ENCODE measurements at regions not wholly inside any gene's neighbourhood (a gene's known extent, or its start where the extent isn't known, plus 50 kb on each side); places are given as distances from the start of the nearest gene placed in this dataset.

DNA sequence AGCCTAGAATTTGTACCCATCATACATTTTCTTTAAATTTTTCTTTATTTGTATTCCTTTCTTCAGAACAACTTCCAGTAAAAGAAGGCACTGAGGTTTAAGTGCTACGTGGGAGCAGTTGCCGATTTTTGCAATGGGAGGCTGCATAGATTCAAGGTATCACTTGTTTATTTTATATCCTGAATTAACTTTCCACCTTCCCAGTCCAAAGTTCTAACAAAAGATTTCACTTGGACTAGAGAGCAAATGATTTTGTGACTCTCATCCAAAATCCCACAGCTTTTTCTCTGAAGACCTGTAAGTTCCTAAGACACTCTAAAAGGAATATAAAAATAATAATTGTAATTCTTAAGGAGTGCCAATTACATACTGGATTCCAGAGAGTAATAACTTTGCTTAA, 139.1 kb upstream of the SPRY4 start:
- H3K27ac ChIP-seq (ENCODE audit: low read depth, low read length), result no peak overlapping the region
- peaks cover 0 to 15% (median 0%) of the 10 kb centered on the region in 5 donors for H3K4me1 ChIP-seq (ENCODE audit: control insufficient read depth in 5 of 5, insufficient read depth in 5 of 5, low read length in 5 of 5)
- H3K9me3 ChIP-seq (ENCODE audit: control insufficient read depth in 5 of 5, low read length in 5 of 5), result no peaks in the 10 kb centered on the region
- H3K4me3 ChIP-seq (ENCODE audit: low read depth in 1 of 5, low read length in 5 of 5), result no peak overlapping the region
- peaks cover 0 to 2% (median 0%) of the 10 kb centered on the region in 5 donors for H3K36me3 ChIP-seq (ENCODE audit: control insufficient read depth in 5 of 5, insufficient read depth in 5 of 5, low read length in 5 of 5)
- H3K27me3 ChIP-seq (ENCODE audit: control insufficient read depth in 5 of 5, insufficient read depth in 4 of 5, low read length in 5 of 5), result no peaks in the 10 kb centered on the region
- H3K9ac ChIP-seq (ENCODE audit: low read length in 5 of 5), result no peak overlapping the region

- no peak overlapping the region for H3K4me3 ChIP-seq (ENCODE audit: low read depth in 1 of 5, low read length in 5 of 5)
- H3K27ac ChIP-seq (ENCODE audit: low read depth, low read length), result no peak overlapping the region
- H3K27me3 ChIP-seq (ENCODE audit: control insufficient read depth in 5 of 5, insufficient read depth in 4 of 5, low read length in 5 of 5), result no peaks in the 10 kb centered on the region
- peaks cover 0 to 5% (median 0%) of the 10 kb centered on the region in 5 donors for H3K9me3 ChIP-seq (ENCODE audit: control insufficient read depth in 5 of 5, low read length in 5 of 5)
- peaks cover 0 to 3% (median 0%) of the 10 kb centered on the region in 5 donors for H3K4me1 ChIP-seq (ENCODE audit: control insufficient read depth in 5 of 5, insufficient read depth in 5 of 5, low read length in 5 of 5)
- H3K36me3 ChIP-seq (ENCODE audit: control insufficient read depth in 5 of 5, insufficient read depth in 5 of 5, low read length in 5 of 5), result no peaks in the 10 kb centered on the region
- no peak overlapping the region for H3K9ac ChIP-seq (ENCODE audit: low read length in 5 of 5)
Observed at GRCh38 chr5:142461028-142461590, 136.3 kb upstream of the SPRY4 start.

DNA sequence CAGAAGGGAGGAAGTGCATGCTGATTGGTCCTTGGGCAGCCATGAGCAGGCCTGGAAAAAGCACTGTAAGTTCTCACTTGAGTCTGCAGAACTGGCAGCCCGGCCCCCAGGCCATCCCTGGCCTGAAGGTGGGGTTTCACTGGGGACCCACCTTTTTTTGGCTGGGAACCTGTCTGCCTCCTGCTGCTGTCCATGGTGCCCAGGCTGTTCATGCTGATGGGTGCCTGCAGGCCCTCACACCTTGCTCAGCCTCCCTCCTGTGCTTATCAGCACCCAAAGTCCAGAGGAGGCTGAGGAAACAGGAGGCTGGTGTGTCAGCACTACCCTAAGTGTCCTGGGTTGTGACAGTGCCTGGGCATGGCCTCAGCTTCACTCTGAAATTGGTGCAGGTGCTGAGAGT, 134.4 kb upstream of the SPRY4 start:
- Histone ChIP-seq H3K4me3 (ENCODE audit: low read depth in 1 of 5, low read length in 5 of 5) (no peak overlapping the region), H3K9me3 (ENCODE audit: control insufficient read depth in 5 of 5, low read length in 5 of 5) (peaks cover 0 to 7% (median 0%) of the 10 kb centered on the region in 5 donors), H3K27ac (ENCODE audit: low read depth, low read length) (no peak overlapping the region), H3K36me3 (ENCODE audit: control insufficient read depth in 5 of 5, insufficient read depth in 5 of 5, low read length in 5 of 5) (no peaks in the 10 kb centered on the region), H3K9ac (ENCODE audit: low read length in 5 of 5) (no peak overlapping the region), H3K27me3 (ENCODE audit: control insufficient read depth in 5 of 5, insufficient read depth in 4 of 5, low read length in 5 of 5) (no peaks in the 10 kb centered on the region), H3K4me1 (ENCODE audit: control insufficient read depth in 5 of 5, insufficient read depth in 5 of 5, low read length in 5 of 5) (peaks cover 0 to 3% (median 0%) of the 10 kb centered on the region in 5 donors)

- Histone ChIP-seq H3K4me3 (ENCODE audit: low read depth in 1 of 5, low read length in 5 of 5) (no peak overlapping the region), H3K4me1 (ENCODE audit: control insufficient read depth in 5 of 5, insufficient read depth in 5 of 5, low read length in 5 of 5) (peaks cover 0 to 11% (median 4%) of the 10 kb centered on the region in 5 donors), H3K27me3 (ENCODE audit: control insufficient read depth in 5 of 5, insufficient read depth in 4 of 5, low read length in 5 of 5) (no peaks in the 10 kb centered on the region), H3K36me3 (ENCODE audit: control insufficient read depth in 5 of 5, insufficient read depth in 5 of 5, low read length in 5 of 5) (no peaks in the 10 kb centered on the region), H3K27ac (ENCODE audit: low read depth, low read length) (no peak overlapping the region), H3K9ac (ENCODE audit: low read length in 5 of 5) (no peak overlapping the region), H3K9me3 (ENCODE audit: control insufficient read depth in 5 of 5, low read length in 5 of 5) (peaks cover 0 to 7% (median 4%) of the 10 kb centered on the region in 5 donors)
Observed at GRCh38 chr5:142455856-142456255, 131.0 kb upstream of the SPRY4 start.

DNA sequence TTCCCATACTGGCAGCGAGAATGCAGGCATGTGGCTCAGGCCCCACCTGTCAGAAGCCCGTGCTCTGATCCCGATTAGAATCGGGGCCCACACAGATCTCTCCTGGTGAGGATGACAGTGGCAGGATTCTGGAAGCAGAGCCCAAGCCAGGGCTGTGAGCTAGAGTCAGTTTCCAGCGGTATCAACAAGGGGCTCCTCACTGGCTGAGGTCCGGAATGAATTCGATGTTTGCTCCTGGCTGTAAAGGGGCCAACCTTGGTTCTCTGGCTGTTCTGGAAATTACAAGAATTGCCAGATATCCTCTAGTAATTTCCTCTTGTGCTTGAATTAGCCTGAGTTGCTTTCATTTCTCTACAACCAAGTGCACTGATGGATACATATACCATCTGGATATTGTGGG, 129.1 kb upstream of the SPRY4 start:
- peaks cover 0 to 9% (median 5%) of the 10 kb centered on the region in 5 donors for H3K9me3 ChIP-seq (ENCODE audit: control insufficient read depth in 5 of 5, low read length in 5 of 5)
- H3K4me3 ChIP-seq (ENCODE audit: low read depth in 1 of 5, low read length in 5 of 5), result no peak overlapping the region
- H3K27me3 ChIP-seq (ENCODE audit: control insufficient read depth in 5 of 5, insufficient read depth in 4 of 5, low read length in 5 of 5), result no peaks in the 10 kb centered on the region
- peak overlapping the region in 1 of 5 donors; percentile 42 for H3K9ac ChIP-seq (ENCODE audit: low read length in 5 of 5)
- H3K4me1 ChIP-seq (ENCODE audit: control insufficient read depth in 5 of 5, insufficient read depth in 5 of 5, low read length in 5 of 5), result peaks cover 0 to 11% (median 4%) of the 10 kb centered on the region in 5 donors
- H3K36me3 ChIP-seq (ENCODE audit: control insufficient read depth in 5 of 5, insufficient read depth in 5 of 5, low read length in 5 of 5), result no peaks in the 10 kb centered on the region
- peak overlapping the region; percentile 75 for H3K27ac ChIP-seq (ENCODE audit: low read depth, low read length)

GRCh38 chr5:142450419-142450818, 125.6 kb upstream of the SPRY4 start:
- Histone ChIP-seq H3K4me1 (ENCODE audit: control insufficient read depth in 5 of 5, insufficient read depth in 5 of 5, low read length in 5 of 5) (peaks cover 0 to 11% (median 7%) of the 10 kb centered on the region in 5 donors), H3K27me3 (ENCODE audit: control insufficient read depth in 5 of 5, insufficient read depth in 4 of 5, low read length in 5 of 5) (no peaks in the 10 kb centered on the region), H3K9me3 (ENCODE audit: control insufficient read depth in 5 of 5, low read length in 5 of 5) (peaks cover 0 to 5% (median 0%) of the 10 kb centered on the region in 5 donors), H3K4me3 (ENCODE audit: low read depth in 1 of 5, low read length in 5 of 5) (no peak overlapping the region), H3K36me3 (ENCODE audit: control insufficient read depth in 5 of 5, insufficient read depth in 5 of 5, low read length in 5 of 5) (no peaks in the 10 kb centered on the region), H3K27ac (ENCODE audit: low read depth, low read length) (no peak overlapping the region), H3K9ac (ENCODE audit: low read length in 5 of 5) (no peak overlapping the region)

DNA sequence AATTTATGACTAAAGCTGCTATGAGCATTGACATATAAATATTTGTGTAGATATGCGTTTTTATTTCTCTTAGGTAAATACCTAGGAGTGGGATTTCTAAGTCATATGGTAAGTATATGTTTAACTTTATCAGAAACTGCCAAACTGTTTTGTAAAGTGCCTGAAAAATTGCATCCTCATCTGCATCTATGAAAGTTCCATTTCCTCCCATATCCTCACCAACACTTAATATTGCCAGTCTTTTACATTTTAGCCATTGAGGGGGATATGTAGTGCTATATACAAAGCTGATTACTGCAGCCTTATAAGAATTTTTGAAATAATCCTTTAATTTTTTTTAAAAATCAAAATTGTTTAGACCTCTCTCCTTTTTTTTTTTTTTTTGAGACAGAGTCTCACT, 123.1 kb upstream of the SPRY4 start:
- H3K36me3 ChIP-seq (ENCODE audit: control insufficient read depth in 5 of 5, insufficient read depth in 5 of 5, low read length in 5 of 5), result no peaks in the 10 kb centered on the region
- H3K4me1 ChIP-seq (ENCODE audit: control insufficient read depth in 5 of 5, insufficient read depth in 5 of 5, low read length in 5 of 5), result peaks cover 0 to 22% (median 7%) of the 10 kb centered on the region in 5 donors
- H3K9me3 ChIP-seq (ENCODE audit: control insufficient read depth in 5 of 5, low read length in 5 of 5), result peaks cover 0 to 5% (median 0%) of the 10 kb centered on the region in 5 donors
- no peaks in the 10 kb centered on the region for H3K27me3 ChIP-seq (ENCODE audit: control insufficient read depth in 5 of 5, insufficient read depth in 4 of 5, low read length in 5 of 5)
- H3K4me3 ChIP-seq (ENCODE audit: low read depth in 1 of 5, low read length in 5 of 5), result no peak overlapping the region
- H3K9ac ChIP-seq (ENCODE audit: low read length in 5 of 5), result no peak overlapping the region
- H3K27ac ChIP-seq (ENCODE audit: low read depth, low read length), result no peak overlapping the region

DNA sequence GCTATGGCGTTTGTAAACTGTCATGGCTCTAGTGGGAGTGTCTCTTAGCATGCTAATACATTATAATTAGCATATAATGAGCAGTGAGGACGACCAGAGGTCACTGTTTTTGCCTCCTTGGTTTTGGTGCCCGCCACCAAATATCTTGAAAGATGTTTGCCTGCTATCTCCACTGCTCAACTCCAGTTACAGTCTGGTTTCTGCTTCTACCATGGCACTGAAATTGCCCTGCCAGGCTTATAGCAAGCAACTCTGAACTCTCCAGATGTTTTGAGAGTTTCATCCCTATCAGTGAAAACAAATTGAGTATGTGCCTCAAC, 122.1 kb upstream of the SPRY4 start:
- Histone ChIP-seq H3K27ac (ENCODE audit: low read depth, low read length) (peak overlapping the region; percentile 45), H3K4me1 (ENCODE audit: control insufficient read depth in 5 of 5, insufficient read depth in 5 of 5, low read length in 5 of 5) (peaks cover 0 to 26% (median 10%) of the 10 kb centered on the region in 5 donors), H3K27me3 (ENCODE audit: control insufficient read depth in 5 of 5, insufficient read depth in 4 of 5, low read length in 5 of 5) (no peaks in the 10 kb centered on the region), H3K4me3 (ENCODE audit: low read depth in 1 of 5, low read length in 5 of 5) (no peak overlapping the region), H3K9me3 (ENCODE audit: control insufficient read depth in 5 of 5, low read length in 5 of 5) (peaks cover 0 to 5% (median 0%) of the 10 kb centered on the region in 5 donors), H3K9ac (ENCODE audit: low read length in 5 of 5) (no peak overlapping the region), H3K36me3 (ENCODE audit: control insufficient read depth in 5 of 5, insufficient read depth in 5 of 5, low read length in 5 of 5) (no peaks in the 10 kb centered on the region)

GRCh38 chr5:142446131-142446959, 121.5 kb upstream of the SPRY4 start:
- peak overlapping the region; percentile 45 for H3K27ac ChIP-seq (ENCODE audit: low read depth, low read length)
- peaks cover 2 to 31% (median 15%) of the 10 kb centered on the region in 5 donors for H3K4me1 ChIP-seq (ENCODE audit: control insufficient read depth in 5 of 5, insufficient read depth in 5 of 5, low read length in 5 of 5)
- H3K9me3 ChIP-seq (ENCODE audit: control insufficient read depth in 5 of 5, low read length in 5 of 5), result peaks cover 0 to 5% (median 0%) of the 10 kb centered on the region in 5 donors
- H3K27me3 ChIP-seq (ENCODE audit: control insufficient read depth in 5 of 5, insufficient read depth in 4 of 5, low read length in 5 of 5), result no peaks in the 10 kb centered on the region
- no peak overlapping the region for H3K4me3 ChIP-seq (ENCODE audit: low read depth in 1 of 5, low read length in 5 of 5)
- H3K9ac ChIP-seq (ENCODE audit: low read length in 5 of 5), result no peak overlapping the region
- no peaks in the 10 kb centered on the region for H3K36me3 ChIP-seq (ENCODE audit: control insufficient read depth in 5 of 5, insufficient read depth in 5 of 5, low read length in 5 of 5)

DNA sequence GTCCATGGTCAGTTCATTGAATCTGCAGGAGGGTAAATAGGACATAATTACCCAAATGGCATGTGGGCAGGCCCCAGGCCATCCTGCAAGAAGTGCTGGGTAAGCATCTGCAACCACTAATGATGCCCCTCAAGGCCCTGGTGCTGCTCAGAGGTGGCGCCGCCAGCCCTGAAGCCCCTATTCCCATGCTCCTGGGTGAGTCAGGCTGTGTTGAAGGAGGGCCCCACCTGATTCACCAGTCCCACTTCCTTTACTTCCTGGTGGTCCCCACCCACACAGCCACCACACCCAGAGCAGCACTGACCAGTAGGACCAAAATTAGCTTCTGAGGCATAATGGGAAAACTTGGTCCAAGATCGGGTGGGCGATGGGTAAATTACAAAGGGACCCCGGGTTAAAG, 120.4 kb upstream of the SPRY4 start:
- peak overlapping the region; percentile 45 for H3K27ac ChIP-seq (ENCODE audit: low read depth, low read length)

More for the DNA sequence above, 120.4 kb upstream of the SPRY4 start:
- no peaks in the 10 kb centered on the region for H3K36me3 ChIP-seq (ENCODE audit: control insufficient read depth in 5 of 5, insufficient read depth in 5 of 5, low read length in 5 of 5)
- no peak overlapping the region for H3K9ac ChIP-seq (ENCODE audit: low read length in 5 of 5)
- H3K27me3 ChIP-seq (ENCODE audit: control insufficient read depth in 5 of 5, insufficient read depth in 4 of 5, low read length in 5 of 5), result no peaks in the 10 kb centered on the region
- H3K4me3 ChIP-seq (ENCODE audit: low read depth in 1 of 5, low read length in 5 of 5), result no peak overlapping the region
- peaks cover 2 to 42% (median 25%) of the 10 kb centered on the region in 5 donors for H3K4me1 ChIP-seq (ENCODE audit: control insufficient read depth in 5 of 5, insufficient read depth in 5 of 5, low read length in 5 of 5)
- peaks cover 0 to 2% (median 0%) of the 10 kb centered on the region in 5 donors for H3K9me3 ChIP-seq (ENCODE audit: control insufficient read depth in 5 of 5, low read length in 5 of 5)

Data from subcutaneous abdominal adipose tissue (tissue), 5 donors.